ENCODE measurements at regions not wholly inside any gene's neighbourhood (a gene's known extent, or its start where the extent isn't known, plus 50 kb on each side); places are given as distances from the start of the nearest gene placed in this dataset.
"Not testable (repeated sequence)": the region's sequence is repeated elsewhere in the genome, so short reads cannot be mapped to it uniquely, and the experiment has no call there.

- in situ Hi-C loops (cut with HindIII; ENCODE audit: low sequenced_read_pairs) = no loop called here
- no peak overlapping the region for H3K4me3 ChIP-seq (ENCODE audit: low read depth, low read length)
- DNase-seq (ENCODE audit: low read depth, low spot score) = no peak
- TF ChIP-seq CTCF (IDR thresholded peaks at IDR 0.05; ENCODE audit: low read depth, low read length) = no peak
Measured at GRCh38 chr15:87744815-87745214, 511.7 kb downstream of the NTRK3 start.

GRCh38 chr15:87743562-87743961 is 513.0 kb downstream of the NTRK3 start:
- no peak for TF ChIP-seq CTCF (IDR thresholded peaks at IDR 0.05; ENCODE audit: low read depth, low read length)
- in situ Hi-C loops (cut with HindIII; ENCODE audit: low sequenced_read_pairs) = no loop called here
- DNase-seq (ENCODE audit: low read depth, low spot score) = no peak
- no peak overlapping the region for H3K4me3 ChIP-seq (ENCODE audit: low read depth, low read length)

- in situ Hi-C loops (cut with HindIII; ENCODE audit: low sequenced_read_pairs) = no loop called here
- no peak for DNase-seq (ENCODE audit: low read depth, low spot score)
- no peak for TF ChIP-seq CTCF (IDR thresholded peaks at IDR 0.05; ENCODE audit: low read depth, low read length)
- no peak overlapping the region for H3K4me3 ChIP-seq (ENCODE audit: low read depth, low read length)
Measured at GRCh38 chr15:87741350-87741749, 515.2 kb downstream of the NTRK3 start.

- H3K4me3 ChIP-seq (ENCODE audit: low read depth, low read length) = no peak overlapping the region
- no peak for TF ChIP-seq CTCF (IDR thresholded peaks at IDR 0.05; ENCODE audit: low read depth, low read length)
- no peak for DNase-seq (ENCODE audit: low read depth, low spot score)
- in situ Hi-C loops (cut with HindIII; ENCODE audit: low sequenced_read_pairs) = no loop called here
Measured at GRCh38 chr15:87740655-87741344, 515.7 kb downstream of the NTRK3 start.

- TF ChIP-seq CTCF (IDR thresholded peaks at IDR 0.05; ENCODE audit: low read depth, low read length) = no peak
- no peak overlapping the region for H3K4me3 ChIP-seq (ENCODE audit: low read depth, low read length)
- no peak for DNase-seq (ENCODE audit: low read depth, low spot score)
- in situ Hi-C loops (cut with HindIII; ENCODE audit: low sequenced_read_pairs) = no loop called here
Measured at GRCh38 chr15:87739866-87740265, 516.7 kb downstream of the NTRK3 start.

GRCh38 chr15:87739081-87739480 is 517.5 kb downstream of the NTRK3 start:
- in situ Hi-C loops (cut with HindIII; ENCODE audit: low sequenced_read_pairs) = no loop called here
- no peak for TF ChIP-seq CTCF (IDR thresholded peaks at IDR 0.05; ENCODE audit: low read depth, low read length)
- no peak for DNase-seq (ENCODE audit: low read depth, low spot score)
- H3K4me3 ChIP-seq (ENCODE audit: low read depth, low read length) = no peak overlapping the region

GRCh38 chr15:87737460-87737859 is 519.1 kb downstream of the NTRK3 start:
- H3K4me3 ChIP-seq (ENCODE audit: low read depth, low read length); DNase-seq (ENCODE audit: low read depth, low spot score); in situ Hi-C loops (cut with HindIII; ENCODE audit: low sequenced_read_pairs): not testable (repeated sequence)

All from astrocyte of the spinal cord (primary cell).